ENCODE measurements at regions not wholly inside any gene's neighbourhood (a gene's known extent, or its start where the extent isn't known, plus 50 kb on each side); places are given as distances from the start of the nearest gene placed in this dataset.

DNA sequence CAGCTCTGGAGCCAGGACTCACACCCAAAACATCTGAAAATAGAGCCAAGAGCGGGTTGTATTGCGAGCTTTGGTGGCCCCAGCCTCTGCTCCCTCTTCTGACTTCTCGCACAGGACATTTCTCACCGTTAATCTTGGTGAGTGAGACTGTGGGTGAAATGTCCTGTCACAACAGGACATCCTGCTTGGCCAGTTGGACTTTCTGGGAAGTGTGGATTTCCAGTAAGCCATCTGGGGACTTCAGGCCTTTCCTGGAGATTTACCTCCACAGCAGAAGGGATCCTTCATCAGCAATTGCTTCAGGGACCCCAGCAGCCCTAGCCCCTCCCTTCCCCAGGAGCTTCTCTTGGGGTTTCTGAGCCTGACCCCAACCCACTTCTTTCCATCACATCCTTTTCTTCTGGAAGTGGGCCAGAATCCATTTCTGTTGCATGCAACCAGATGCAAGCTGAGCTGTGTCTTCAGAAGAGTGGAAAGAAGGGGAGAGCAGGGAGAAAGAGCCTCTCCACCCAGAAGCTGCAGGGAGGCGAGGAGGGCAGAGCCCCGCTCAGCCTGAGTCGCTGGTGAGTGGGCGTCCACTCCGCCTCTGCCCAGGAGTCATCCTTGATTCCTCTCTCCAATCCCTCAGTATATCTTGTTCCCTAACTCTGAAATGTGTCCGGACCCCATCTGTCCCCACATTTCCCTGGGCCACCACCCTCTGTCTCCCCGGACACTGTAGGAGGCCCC is 50.3 kb upstream of the GADD45G start:
- ChIA-PET POLR2A (no interaction called here), CTCF (ENCODE audit: low intra/inter-chr PET ratio) (no interaction called here)
- no peaks in the 10 kb centered on the region for H4K20me1 ChIP-seq (replicated peaks; ENCODE audit: control insufficient read depth, insufficient read depth, low read length)
- intact Hi-C loops (cut with micrococcal nuclease) = no loop called here
- no peaks in the 10 kb centered on the region for H3K9me3 ChIP-seq (replicated peaks; ENCODE audit: control insufficient read depth, insufficient read depth, low read depth, low read length)
- no peaks in the 10 kb centered on the region for H3K9me1 ChIP-seq (ENCODE audit: control insufficient read depth, insufficient read depth, low read length)
- in situ Hi-C loops (cut with MboI) = no loop called here
- FAIRE-seq (no peak), DNase-seq (ENCODE audit: extremely low read depth in 1 of 4, low spot score in 3 of 4) (no peak), ATAC-seq (no peak)
- no TSS peak for BruUV-seq (replicated peaks)
- TF ChIP-seq FOSL1 (tag; conservative IDR thresholded peaks at IDR 0.05) (no peak), RBM14 (IDR thresholded peaks at IDR 0.05; ENCODE audit: borderline replicate concordance, insufficient read depth, low read depth, low read length) (no peak), CSDE1 (IDR thresholded peaks at IDR 0.05) (no peak), ZC3H8 (IDR thresholded peaks at IDR 0.05) (no peak), TCFL5 (CRISPR knock-in tag; conservative IDR thresholded peaks at IDR 0.05) (no peak), KDM2B (CRISPR knock-in tag; IDR thresholded peaks at IDR 0.05) (no peak), PHTF2 (CRISPR knock-in tag; IDR thresholded peaks at IDR 0.05) (no peak), BCOR (IDR thresholded peaks at IDR 0.05) (no peak), TAF1 (IDR thresholded peaks at IDR 0.05; ENCODE audit: control insufficient read depth, extremely low read depth, insufficient read depth, low read length, severe bottlenecking) (no peak), DDX20 (tag; IDR thresholded peaks at IDR 0.05; ENCODE audit: low read depth) (no peak)
- TF ChIP-seq, protein P1, sequence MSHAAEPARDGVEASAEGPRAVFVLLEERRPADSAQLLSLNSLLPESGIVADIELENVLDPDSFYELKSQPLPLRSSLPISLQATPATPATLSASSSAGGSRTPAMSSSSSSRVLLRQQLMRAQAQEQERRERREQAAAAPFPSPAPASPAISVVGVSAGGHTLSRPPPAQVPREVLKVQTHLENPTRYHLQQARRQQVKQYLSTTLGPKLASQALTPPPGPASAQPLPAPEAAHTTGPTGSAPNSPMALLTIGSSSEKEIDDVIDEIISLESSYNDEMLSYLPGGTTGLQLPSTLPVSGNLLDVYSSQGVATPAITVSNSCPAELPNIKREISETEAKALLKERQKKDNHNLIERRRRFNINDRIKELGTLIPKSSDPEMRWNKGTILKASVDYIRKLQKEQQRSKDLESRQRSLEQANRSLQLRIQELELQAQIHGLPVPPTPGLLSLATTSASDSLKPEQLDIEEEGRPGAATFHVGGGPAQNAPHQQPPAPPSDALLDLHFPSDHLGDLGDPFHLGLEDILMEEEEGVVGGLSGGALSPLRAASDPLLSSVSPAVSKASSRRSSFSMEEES (CRISPR knock-in tag; IDR thresholded peaks at IDR 0.05) = no peak
- H3K4me3 ChIP-seq = no peak overlapping the region
- 0% methylated on average over 5 of the region's 11 CpGs for WGBS (ENCODE audit: insufficient coverage, low coverage, missing lambda C conversion rate)
- H3K27ac ChIP-seq (ENCODE audit: extremely low read depth, low read depth, low read length) = no peak overlapping the region
- no peak overlapping the region for H3K4me2 ChIP-seq (ENCODE audit: insufficient read depth, low read length)
- no peak overlapping the region for H3K9ac ChIP-seq (ENCODE audit: insufficient read depth in 1 of 2, low read depth in 2 of 2, low read length in 2 of 2)
- H2AFZ ChIP-seq (ENCODE audit: low read depth, low read length) = no peak overlapping the region
- H3K4me1 ChIP-seq (replicated peaks in 1 of 2; ENCODE audit: control insufficient read depth in 2 of 2, insufficient read depth in 2 of 2, low read length in 2 of 2) = no peaks in the 10 kb centered on the region
- H3K36me3 ChIP-seq (ENCODE audit: control insufficient read depth, insufficient read depth, low read length) = no peaks in the 10 kb centered on the region
- H3K79me2 ChIP-seq (ENCODE audit: control insufficient read depth, insufficient read depth, low read length) = no peaks in the 10 kb centered on the region
- peaks cover 0 to 19% of the 10 kb centered on the region in 2 experiments; a peak in 2 of 5 replicates for H3K27me3 ChIP-seq (ENCODE audit: control insufficient read depth in 2 of 2, insufficient read depth in 2 of 2, low read length in 2 of 2)
